Activated naive CD4-positive, alpha-beta T cell treated with anti-CD3 and anti-CD28 coated beads, Interleukin-2, amount 10 ng/mL, durations not matched to agents 7 days and 5 days (primary cell): ENCODE measurements at regions not wholly inside any gene's neighbourhood (a gene's known extent, or its start where the extent isn't known, plus 50 kb on each side); places are given as distances from the start of the nearest gene placed in this dataset.
"Not testable (repeated sequence)": the region's sequence is repeated elsewhere in the genome, so short reads cannot be mapped to it uniquely, and the experiment has no call there.

Experiments used
- CTCF ChIA-PET: fragments of 350-600 bp; sonication (Branson Sonifier 250); formaldehyde crosslinking; loops from one replicate; lab custom pipeline; 2021; ENCODE audit warnings: antibody characterized with exemption; lab: Charles Lee
- DNase-seq: peaks from one replicate; pipeline ENCODE4 v3.0.0-alpha.2; 2020
- H3K27ac Mint-ChIP-seq: one replicate; pipeline ENCODE4 v1.8.0; 2021; ENCODE audit warnings: mild to moderate bottlenecking, moderate library complexity, mixed read lengths
- H3K27me3 Mint-ChIP-seq: one replicate; pipeline ENCODE4 v1.8.0; 2021; ENCODE audit warnings: mild to moderate bottlenecking, mixed read lengths
- H3K36me3 Mint-ChIP-seq: one replicate; pipeline ENCODE4 v1.8.0; 2021; ENCODE audit warnings: mixed read lengths
- H3K4me1 Mint-ChIP-seq: one replicate; pipeline ENCODE4 v1.8.0; 2021; ENCODE audit warnings: mixed read lengths
- H3K4me3 Mint-ChIP-seq: one replicate; pipeline ENCODE4 v1.8.0; 2021; ENCODE audit warnings: mild to moderate bottlenecking, moderate library complexity, mixed read lengths
- H3K9me3 Mint-ChIP-seq: one replicate; pipeline ENCODE4 v1.8.0; 2021; ENCODE audit warnings: mixed read lengths

DNA sequence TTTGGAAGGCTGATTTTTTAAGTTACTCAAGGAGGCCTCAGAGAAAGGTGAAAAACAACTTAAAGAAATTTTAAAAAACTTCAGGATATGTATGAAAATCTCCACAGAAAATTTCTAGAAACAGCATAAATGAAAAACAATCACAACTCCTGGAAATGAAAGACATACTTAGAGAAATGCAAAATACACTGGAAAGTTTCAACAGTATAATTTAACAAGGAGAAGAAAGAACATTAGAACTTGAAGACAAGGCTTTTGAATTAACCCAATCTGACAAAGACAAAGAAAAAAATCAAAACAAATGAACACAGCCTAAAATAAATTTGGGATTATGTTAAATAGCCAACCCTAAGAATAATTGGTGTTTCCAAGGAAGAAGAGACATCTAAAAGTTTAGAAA, 300.5 kb downstream of the ANTXR2 start:
- Mint-ChIP-seq H3K27me3 (no peaks in the 10 kb centered on the region), H3K4me3 (no peak overlapping the region), H3K36me3 (no peaks in the 10 kb centered on the region), H3K27ac (no peak overlapping the region), H3K4me1 (no peaks in the 10 kb centered on the region), H3K9me3 (no peaks in the 10 kb centered on the region)
- no peak for DNase-seq
- CTCF ChIA-PET, result no interaction called here

DNA sequence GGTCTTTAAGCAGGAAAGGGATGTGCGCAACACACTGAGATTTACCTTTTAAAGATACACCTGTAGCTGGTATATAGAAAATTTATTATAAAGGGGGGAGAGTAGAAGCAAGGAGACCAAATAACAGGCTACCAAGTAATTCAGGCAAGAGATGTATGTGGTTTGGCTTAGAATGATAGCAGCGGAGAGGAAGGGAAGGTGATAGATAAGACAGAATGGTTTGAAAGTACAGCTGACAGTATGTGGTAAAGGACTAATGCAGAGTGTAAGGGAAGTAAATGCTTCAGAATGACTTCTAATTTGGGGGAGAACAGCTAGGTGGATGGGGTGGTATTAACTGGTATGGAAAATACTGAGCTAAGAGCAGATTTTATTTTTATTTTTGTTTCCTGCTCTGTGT, 308.9 kb downstream of the ANTXR2 start:
- no peaks in the 10 kb centered on the region for H3K4me1 Mint-ChIP-seq
- CTCF ChIA-PET, result no interaction called here

DNA sequence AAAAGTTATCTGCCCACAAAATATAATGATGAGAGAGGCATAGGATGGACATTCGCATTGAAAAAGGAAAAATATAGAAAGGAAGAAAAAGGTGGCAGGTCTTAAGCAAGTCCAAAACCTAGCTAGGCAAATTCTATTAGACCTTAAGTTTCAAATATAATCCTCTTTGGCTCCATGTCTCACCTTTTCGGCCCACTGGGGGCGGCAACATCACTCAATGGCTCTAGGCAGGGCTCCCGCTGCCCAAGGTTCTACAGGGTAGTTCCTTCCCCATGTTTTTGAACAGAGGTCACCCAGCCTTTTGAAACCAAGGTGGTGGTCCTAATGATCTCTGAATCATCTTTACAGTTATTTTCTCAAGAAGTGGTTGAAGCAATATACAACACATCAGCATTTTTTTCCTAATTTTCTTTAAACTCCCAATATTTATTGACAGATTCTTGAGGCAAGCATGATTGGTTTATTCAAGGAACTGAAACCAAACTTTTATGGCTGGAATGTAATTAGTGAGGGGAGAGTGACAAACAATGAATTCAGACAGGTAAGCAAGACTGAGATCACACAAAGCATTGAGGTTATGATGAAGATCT, 309.4 kb downstream of the ANTXR2 start:
- no peak overlapping the region for H3K4me3 Mint-ChIP-seq
- H3K27ac Mint-ChIP-seq, result no peak overlapping the region
- CTCF ChIA-PET, result no interaction called here
- H3K9me3 Mint-ChIP-seq, result no peaks in the 10 kb centered on the region
- DNase-seq, result no peak
- H3K36me3 Mint-ChIP-seq, result no peaks in the 10 kb centered on the region
- H3K27me3 Mint-ChIP-seq, result no peaks in the 10 kb centered on the region
- H3K4me1 Mint-ChIP-seq, result no peaks in the 10 kb centered on the region

More for the DNA sequence above, 308.9 kb downstream of the ANTXR2 start:
- no peak overlapping the region for H3K27ac Mint-ChIP-seq
- no peaks in the 10 kb centered on the region for H3K9me3 Mint-ChIP-seq
- no peak for DNase-seq
- H3K4me3 Mint-ChIP-seq, result no peak overlapping the region
- no peaks in the 10 kb centered on the region for H3K27me3 Mint-ChIP-seq
- no peaks in the 10 kb centered on the region for H3K36me3 Mint-ChIP-seq

DNA sequence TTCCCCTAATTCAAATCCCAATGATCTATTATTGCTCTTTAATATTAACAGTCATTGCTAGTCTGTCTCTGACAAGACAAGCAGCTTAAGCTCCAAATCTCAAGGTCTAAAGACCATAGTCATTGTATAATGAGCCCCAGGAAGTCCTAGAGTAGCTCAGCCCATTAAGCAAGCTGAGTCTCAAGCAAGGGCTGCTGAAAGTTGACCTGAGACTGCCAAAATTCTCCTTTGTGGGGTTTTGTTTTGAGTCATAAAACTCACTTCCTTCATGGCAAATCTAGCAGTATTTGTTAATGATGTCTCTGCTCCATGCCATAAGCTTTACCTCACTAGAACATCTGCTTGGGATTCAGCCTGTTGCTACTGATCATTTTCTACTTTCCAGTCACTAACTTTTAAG, 313.2 kb downstream of the ANTXR2 start:
- DNase-seq, result no peak
- Mint-ChIP-seq H3K36me3 (no peaks in the 10 kb centered on the region), H3K4me1 (no peaks in the 10 kb centered on the region), H3K27ac (no peak overlapping the region), H3K9me3 (no peaks in the 10 kb centered on the region), H3K4me3 (no peak overlapping the region), H3K27me3 (no peaks in the 10 kb centered on the region)
- CTCF ChIA-PET, result no interaction called here

DNA sequence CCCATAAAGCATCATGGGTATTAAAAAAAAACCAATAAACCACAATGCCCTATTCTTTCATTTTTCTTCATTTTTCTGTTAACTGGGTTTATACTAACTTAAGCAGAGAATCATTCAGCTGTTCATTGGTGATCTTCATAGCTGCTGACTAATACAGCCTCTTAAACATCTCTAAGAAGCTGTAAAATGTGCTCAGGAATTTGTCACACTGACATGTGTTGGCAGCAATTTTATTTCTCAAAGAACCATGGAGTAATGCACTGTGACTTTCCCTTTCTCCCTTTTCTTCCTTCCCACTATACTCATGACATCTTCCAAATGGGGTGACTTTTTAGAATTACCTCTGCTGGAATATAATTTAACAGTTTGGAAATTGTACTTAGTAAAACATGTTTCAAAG, 315.4 kb downstream of the ANTXR2 start:
- Mint-ChIP-seq H3K27ac (no peak overlapping the region), H3K4me1 (no peaks in the 10 kb centered on the region), H3K9me3 (no peaks in the 10 kb centered on the region), H3K4me3 (no peak overlapping the region), H3K36me3 (no peaks in the 10 kb centered on the region), H3K27me3 (no peaks in the 10 kb centered on the region)
- CTCF ChIA-PET, result interaction anchor here (0.6 kb wide), 1 partner anchor 439 kb away, joined by 4 read pairs; no protein-coding TSS in a partner anchor
- DNase-seq, result no peak

DNA sequence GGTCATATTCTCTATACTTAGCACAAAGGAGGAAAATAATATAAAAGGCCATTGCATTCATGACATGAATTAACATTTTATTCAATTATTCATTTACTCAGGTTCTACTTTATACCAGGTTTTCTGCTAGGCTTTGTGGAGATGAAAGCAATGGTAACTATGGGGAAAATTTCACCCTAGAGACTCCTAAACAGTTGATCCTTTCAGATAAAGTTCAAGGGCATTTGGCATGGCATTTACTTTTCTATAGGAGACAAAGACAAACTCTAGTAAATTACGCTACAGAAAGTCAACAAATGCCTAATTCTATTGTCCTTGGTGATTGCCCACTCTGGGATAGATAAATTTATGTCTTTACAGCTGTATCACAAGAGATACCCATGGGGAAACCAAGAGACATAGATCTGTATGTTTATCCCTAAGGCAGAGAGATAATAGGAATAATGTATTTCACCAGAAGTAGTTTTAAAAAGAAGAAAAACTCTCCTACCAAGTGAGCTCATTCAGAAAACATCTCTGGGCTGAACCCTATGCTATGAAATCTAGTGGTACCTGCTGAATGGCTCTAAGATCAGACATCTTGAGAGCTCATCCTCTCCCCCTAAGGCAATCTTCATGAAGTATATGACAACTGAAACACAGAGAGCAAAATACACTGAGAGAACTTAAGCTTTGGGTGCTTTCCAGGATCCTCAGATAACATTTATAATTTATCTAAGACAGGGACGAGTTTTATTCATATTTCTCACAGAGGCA, 316.7 kb downstream of the ANTXR2 start:
- Mint-ChIP-seq H3K4me1 (no peaks in the 10 kb centered on the region), H3K9me3 (no peaks in the 10 kb centered on the region), H3K27me3 (no peaks in the 10 kb centered on the region), H3K27ac (no peak overlapping the region), H3K36me3 (no peaks in the 10 kb centered on the region), H3K4me3 (no peak overlapping the region)
- CTCF ChIA-PET, result no interaction called here
- DNase-seq, result no peak

DNA sequence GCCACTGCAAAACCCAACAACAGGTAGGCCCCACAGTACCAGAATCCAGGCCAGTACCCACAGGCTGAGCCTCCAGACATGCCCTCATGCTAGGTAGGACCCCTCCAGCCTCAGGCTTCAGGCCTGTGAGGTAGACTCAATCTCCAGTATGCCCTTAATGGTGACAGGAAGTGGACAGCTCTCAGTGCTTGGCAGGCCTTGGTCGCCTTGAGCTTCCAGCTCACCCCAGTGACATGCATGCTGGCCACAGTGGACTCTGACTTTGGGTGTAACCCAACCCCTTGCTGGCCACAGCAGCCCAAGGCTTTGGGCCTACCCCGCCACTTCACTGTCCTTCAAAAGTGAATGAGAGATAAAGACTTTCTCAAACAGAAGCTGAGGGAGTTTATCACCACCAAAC, 324.2 kb downstream of the ANTXR2 start:
- no peak for DNase-seq
- CTCF ChIA-PET, result no interaction called here
- Mint-ChIP-seq H3K36me3 (no peaks in the 10 kb centered on the region), H3K27me3 (no peaks in the 10 kb centered on the region), H3K4me1 (no peaks in the 10 kb centered on the region), H3K4me3 (no peak overlapping the region), H3K9me3 (no peaks in the 10 kb centered on the region), H3K27ac (no peak overlapping the region)

DNA sequence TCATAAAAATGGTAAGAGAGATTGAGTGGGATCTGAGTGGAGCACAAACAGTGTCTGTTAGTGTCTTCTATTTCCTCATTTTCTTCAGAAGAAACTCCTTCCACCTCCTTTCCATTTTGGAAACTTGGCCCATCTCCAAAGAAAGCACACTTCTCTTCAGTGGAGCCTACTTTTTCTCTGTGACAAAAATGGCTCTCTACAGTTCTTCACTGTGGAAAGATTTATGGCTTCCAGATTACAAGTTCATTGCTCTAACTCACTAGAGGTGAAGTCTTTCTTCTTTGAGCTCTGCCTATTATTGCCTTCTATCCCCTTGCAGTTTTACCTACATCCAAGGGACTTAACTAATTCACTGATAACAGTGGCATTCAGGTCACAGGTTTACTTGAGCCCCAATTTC, 325.8 kb downstream of the ANTXR2 start:
- Mint-ChIP-seq H3K27ac (no peak overlapping the region), H3K27me3 (peaks cover 5% of the 10 kb centered on the region), H3K36me3 (no peaks in the 10 kb centered on the region), H3K4me3 (no peak overlapping the region), H3K9me3 (no peaks in the 10 kb centered on the region), H3K4me1 (no peaks in the 10 kb centered on the region)
- CTCF ChIA-PET, result no interaction called here
- no peak for DNase-seq

DNA sequence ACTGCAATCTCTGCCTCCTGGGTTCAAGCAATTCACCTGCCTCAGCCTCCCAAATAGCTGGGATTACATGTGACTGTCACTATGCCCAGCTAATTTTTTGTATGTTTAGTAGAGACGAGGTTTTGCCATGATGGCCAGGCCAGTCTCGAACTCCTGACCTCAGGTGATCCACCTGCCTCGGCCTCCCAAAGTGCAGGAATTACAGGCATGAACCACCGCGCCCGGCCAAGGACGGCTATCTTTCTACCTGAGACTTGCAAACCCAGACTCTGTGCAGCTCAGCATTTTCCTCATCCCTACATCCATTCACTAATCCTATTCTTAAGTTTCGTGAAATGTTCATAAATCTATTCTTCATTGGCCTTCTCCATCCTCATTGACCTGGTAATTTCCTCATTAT, 330.0 kb downstream of the ANTXR2 start:
- Mint-ChIP-seq H3K36me3 (no peaks in the 10 kb centered on the region), H3K4me3 (no peak overlapping the region), H3K27me3 (peaks cover 5% of the 10 kb centered on the region), H3K27ac (no peak overlapping the region), H3K9me3 (no peaks in the 10 kb centered on the region), H3K4me1 (no peaks in the 10 kb centered on the region)
- CTCF ChIA-PET, result no interaction called here
- no peak for DNase-seq

DNA sequence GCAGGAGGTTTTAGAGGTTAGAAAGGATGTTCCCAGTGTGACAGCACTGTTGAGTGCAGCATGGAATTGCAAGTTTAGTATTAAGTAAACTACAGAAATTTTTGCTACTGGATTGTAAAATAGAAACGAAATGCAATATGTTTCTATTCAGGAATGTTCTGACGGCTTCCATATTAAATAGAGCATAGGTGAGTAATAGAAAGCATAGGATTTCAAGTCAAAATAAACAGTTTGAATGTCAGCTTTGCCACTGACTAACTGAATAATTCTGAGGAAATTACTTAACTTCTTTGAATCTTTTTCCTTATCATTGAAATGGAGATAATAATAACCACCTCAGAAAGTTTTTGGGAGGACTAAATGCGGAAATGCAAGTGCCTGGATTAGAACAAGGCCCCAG, 331.9 kb upstream of the GK2 start:
- no peaks in the 10 kb centered on the region for H3K4me1 Mint-ChIP-seq
- H3K27ac Mint-ChIP-seq, result no peak overlapping the region
- no peak for DNase-seq
- CTCF ChIA-PET, result no interaction called here
- H3K9me3 Mint-ChIP-seq, result no peaks in the 10 kb centered on the region
- no peaks in the 10 kb centered on the region for H3K36me3 Mint-ChIP-seq
- no peak overlapping the region for H3K4me3 Mint-ChIP-seq
- peaks cover 5% of the 10 kb centered on the region for H3K27me3 Mint-ChIP-seq

DNA sequence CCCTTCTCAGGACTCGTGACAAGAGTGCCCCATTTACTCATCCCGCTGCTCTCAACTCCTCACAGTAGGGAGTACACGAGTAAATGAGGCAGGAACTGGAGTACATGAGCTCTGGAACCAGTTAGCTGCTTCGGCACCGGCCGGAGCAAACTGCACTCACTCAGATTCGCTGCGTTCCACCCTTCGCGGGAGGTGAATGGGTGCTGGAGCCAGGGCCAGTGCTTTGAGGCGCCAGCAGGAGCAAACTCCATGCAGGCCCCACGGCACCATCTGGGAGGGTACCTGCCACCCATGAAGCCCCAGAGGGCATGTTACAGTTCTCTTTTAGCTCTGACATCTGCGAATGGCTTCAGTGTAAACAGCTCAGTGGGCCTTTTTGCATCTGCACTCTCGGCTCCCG, 315.5 kb upstream of the GK2 start:
- Mint-ChIP-seq H3K36me3 (no peaks in the 10 kb centered on the region), H3K9me3 (no peaks in the 10 kb centered on the region), H3K4me3 (no peak overlapping the region), H3K4me1 (no peaks in the 10 kb centered on the region), H3K27ac (no peak overlapping the region), H3K27me3 (no peaks in the 10 kb centered on the region)
- no peak for DNase-seq
- CTCF ChIA-PET, result no interaction called here

DNA sequence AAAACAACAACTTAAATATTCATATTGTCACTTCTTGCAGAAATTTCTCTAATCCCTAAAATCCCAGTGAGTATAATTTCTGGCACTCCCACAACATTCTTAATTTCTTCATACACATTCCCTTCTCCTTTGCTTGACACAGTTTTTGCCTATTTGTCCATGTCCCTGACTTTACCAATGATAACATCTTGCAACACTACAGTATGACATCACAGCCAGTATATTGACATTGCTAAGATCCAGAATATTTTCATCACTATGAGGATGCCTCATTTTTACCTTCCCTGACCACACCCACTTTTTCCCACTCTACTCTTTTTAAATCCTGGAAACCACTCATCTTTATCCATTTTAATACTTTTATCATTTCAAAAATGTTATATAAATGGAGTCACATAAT, 292.3 kb upstream of the GK2 start:
- Mint-ChIP-seq H3K4me1 (no peaks in the 10 kb centered on the region), H3K27ac (no peak overlapping the region), H3K36me3 (no peaks in the 10 kb centered on the region), H3K4me3 (no peak overlapping the region), H3K9me3 (peaks cover 5% of the 10 kb centered on the region), H3K27me3 (no peaks in the 10 kb centered on the region)
- DNase-seq, result no peak
- CTCF ChIA-PET, result interaction anchor here (0.6 kb wide), 1 partner anchor 748 kb away, joined by 5 read pairs; no protein-coding TSS in a partner anchor

DNA sequence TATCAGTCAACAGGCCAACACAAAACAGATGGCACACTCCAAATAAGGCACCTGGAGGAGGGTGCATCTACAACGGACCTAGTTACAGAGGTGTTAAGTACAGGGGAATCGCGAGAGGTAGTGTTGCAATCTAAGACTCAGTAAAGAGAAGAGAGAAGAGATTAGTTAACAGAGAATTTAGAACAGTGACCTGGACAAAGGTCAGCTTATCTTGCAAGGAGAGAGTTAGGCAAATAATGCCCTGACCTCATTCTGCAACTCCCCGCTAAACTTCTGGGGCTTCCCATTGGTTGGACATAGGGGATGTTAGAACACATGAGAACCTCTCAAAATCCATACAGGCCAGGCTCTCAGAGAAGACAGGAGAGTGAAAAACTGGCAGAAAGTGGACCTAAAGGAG, 289.4 kb upstream of the GK2 start:
- no peak for DNase-seq
- H3K36me3 Mint-ChIP-seq, result no peaks in the 10 kb centered on the region
- H3K9me3 Mint-ChIP-seq, result no peaks in the 10 kb centered on the region
- H3K27ac Mint-ChIP-seq, result no peak overlapping the region
- H3K27me3 Mint-ChIP-seq, result no peaks in the 10 kb centered on the region
- H3K4me1 Mint-ChIP-seq, result no peaks in the 10 kb centered on the region
- CTCF ChIA-PET, result no interaction called here
- H3K4me3 Mint-ChIP-seq, result no peak overlapping the region

DNA sequence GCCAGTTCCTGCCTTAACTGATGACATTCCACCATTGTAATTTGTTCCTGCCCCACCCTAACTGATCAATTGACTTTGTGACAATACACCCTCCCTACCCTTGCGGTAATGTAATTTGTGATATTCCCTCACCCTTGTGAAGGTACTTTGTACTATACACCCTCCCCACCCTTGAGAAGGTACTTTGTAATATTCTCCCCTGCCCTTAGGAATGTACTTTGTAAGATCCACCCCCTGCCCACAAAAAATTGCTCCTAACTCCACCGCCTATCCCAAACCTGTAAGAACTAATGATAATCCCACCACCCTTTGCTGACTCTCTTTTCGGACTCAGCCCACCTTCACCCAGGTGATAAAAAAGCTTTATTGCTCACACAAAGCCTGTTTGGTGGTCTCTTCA, 288.5 kb upstream of the GK2 start:
- CTCF ChIA-PET, DNase-seq, H3K27ac Mint-ChIP-seq, H3K4me3 Mint-ChIP-seq, H3K4me1 Mint-ChIP-seq, H3K27me3 Mint-ChIP-seq, H3K9me3 Mint-ChIP-seq, H3K36me3 Mint-ChIP-seq: not testable (repeated sequence)

DNA sequence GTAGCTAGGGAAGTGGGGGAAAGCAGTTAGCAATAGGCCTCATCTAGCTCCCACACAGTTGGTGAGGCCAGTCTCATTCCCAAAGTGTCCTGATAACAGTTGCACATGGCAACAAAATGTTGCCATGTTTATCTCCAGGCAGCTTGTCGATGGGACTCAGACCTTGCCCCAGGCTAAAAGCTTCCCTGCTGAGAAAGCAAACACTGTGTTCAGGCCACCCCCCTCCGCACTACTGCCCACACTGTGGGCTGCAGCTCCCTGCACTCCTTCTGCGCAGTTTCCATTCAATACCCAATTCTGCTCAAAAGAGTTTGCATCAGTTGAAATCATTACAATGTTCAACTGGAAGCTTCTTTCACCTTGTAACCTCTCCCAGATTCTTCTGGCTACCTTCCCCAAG, 287.8 kb upstream of the GK2 start:
- Mint-ChIP-seq H3K27ac (no peak overlapping the region), H3K36me3 (no peaks in the 10 kb centered on the region), H3K27me3 (no peaks in the 10 kb centered on the region), H3K4me3 (no peak overlapping the region), H3K9me3 (no peaks in the 10 kb centered on the region), H3K4me1 (no peaks in the 10 kb centered on the region)
- no peak for DNase-seq
- CTCF ChIA-PET, result no interaction called here
